IPS-18c (cell line): ENCODE measurements at regions not wholly inside any gene's neighbourhood (a gene's known extent, or its start where the extent isn't known, plus 50 kb on each side); places are given as distances from the start of the nearest gene placed in this dataset.
"Not testable (repeated sequence)": the region's sequence is repeated elsewhere in the genome, so short reads cannot be mapped to it uniquely, and the experiment has no call there.

Experiments
- H3K4me3 ChIP-seq: 2 replicates; pipeline ENCODE4 v1.7.0; 2013; ENCODE audit warnings: low read depth, mild to moderate bottlenecking, low read length, moderate library complexity; ENCODE audit not compliant: insufficient read depth
- H3K9me3 ChIP-seq: one replicate; pipeline ENCODE4 v1.6.1; 2013; ENCODE audit warnings: mild to moderate bottlenecking, low read length, moderate library complexity; ENCODE audit not compliant: control insufficient read depth, insufficient read depth

DNA sequence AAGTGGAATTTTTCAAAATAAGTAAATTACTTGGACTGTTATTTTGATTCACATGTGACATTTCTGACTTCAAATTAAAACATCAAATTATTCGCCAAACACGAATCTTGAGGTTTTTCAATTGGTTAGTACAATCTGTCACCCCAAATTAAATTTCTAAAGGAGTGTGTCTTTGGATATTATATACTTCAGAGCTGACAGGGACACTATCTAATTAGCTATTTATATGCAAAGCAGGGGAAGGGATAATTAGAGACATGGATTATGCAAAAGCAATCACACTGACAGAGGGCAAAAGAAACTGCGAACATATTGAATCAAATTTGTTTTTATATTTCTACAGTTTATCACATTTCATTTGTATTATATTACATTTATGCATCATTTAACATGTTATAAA, 433.0 kb downstream of the KIF2B start:
- no peak overlapping the region for H3K4me3 ChIP-seq
- H3K9me3 ChIP-seq: no peaks in the 10 kb centered on the region

DNA sequence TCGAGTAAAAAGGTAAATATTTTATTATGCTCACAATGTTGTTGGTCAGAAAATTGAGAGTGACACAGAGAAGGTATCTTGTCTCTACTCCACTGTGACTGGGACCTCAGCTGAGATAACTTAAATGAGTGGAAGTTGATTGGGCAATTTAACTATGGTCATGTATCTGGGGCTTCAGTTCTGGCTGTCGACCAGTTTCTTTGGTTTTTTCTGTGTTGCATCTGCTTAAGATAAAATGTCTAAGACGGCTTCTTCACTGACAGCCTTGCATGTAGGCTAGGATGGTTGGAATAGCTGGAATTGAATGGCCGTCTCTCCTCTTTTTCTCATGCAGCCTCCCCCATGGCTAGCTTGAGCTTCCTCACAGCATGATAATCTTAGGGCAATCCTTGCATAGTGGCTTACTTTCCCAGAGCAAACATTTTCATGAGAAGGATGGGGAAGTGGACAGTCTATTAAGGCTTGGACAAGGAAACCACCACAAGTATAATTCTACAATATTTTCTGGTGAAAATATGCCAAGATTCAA, 433.7 kb downstream of the KIF2B start:
- Histone ChIP-seq H3K4me3 (no peak overlapping the region), H3K9me3 (no peaks in the 10 kb centered on the region)

DNA sequence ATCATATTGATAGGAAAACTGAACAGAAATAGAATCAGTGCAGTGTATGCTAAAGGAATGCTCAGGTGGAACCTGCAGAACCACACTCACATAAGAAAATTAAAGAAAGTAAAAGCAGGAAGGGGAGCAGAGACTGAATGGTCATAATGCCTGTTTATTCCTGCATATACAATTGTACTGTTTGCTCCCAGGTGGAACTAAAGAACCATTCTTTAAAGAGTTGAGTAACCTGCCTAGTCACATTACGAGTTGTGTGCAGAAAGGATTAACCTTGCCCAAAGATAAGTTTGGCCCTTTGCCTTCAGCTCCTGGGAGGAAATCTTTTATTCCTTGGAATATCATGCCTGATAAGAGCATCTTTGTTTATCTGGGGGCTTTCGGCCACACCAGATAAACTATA, 434.7 kb downstream of the KIF2B start:
- no peaks in the 10 kb centered on the region for H3K9me3 ChIP-seq

DNA sequence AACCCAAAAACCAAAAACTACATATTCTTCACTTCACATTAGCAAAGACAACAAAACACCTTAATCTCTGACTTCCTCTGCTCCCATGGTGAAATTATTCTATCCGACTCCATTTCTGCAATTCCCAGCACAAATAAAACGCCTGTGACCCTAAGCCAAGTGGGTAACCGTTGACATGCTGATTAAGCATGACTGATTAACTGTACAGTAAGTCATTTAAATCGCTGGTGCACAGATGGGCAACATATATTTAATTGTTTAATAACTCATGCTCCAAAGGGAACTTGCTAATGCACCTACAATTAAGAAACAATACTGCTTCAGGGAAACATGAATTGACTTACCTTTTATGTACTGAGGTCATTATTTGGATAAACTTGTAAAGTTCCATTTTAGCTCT, 436.7 kb downstream of the KIF2B start:
- no peaks in the 10 kb centered on the region for H3K9me3 ChIP-seq
- H3K4me3 ChIP-seq: no peak overlapping the region

More for the DNA sequence above, 434.7 kb downstream of the KIF2B start:
- H3K4me3 ChIP-seq: no peak overlapping the region

DNA sequence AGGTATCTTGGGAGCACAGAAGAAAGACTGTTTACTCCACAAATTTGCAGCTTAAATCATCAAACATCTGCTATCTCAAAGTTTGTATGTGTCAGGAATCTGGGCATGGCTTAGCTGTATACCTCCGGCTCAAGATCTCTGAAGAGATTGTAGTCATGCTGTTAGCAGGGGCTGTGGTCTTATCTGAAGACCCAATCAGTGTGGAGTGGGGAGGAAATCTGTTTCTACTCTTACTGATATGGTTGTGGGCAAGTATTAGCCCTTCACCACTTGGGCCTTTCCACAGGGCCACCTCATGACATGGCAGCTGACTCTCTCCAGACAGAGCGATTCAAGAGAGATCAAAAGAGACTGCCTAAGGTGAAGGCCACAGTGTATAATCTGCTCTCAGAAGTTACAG, 438.7 kb downstream of the KIF2B start:
- Histone ChIP-seq H3K9me3 (peaks cover 4% of the 10 kb centered on the region), H3K4me3 (no peak overlapping the region)

DNA sequence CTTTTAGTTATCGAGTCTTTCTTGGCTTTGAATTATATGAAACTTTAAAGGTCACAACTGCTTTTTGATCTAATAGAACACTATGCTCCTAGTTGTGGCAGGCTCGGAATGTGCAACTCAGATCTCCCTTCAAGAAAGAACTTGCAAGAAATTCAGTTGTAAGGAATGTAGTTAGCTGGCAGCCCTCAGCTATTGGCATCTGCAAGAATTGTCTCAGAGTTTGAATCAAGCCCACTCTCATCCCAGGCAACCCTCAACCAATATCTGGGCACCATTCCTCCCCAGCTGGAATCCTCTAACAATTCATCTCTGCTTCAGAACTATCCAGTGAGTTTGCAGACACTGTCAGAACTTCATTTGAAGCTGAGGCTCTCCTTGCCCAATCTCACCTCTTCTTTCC, 447.2 kb downstream of the KIF2B start:
- no peak overlapping the region for H3K4me3 ChIP-seq
- H3K9me3 ChIP-seq: peaks cover 2% of the 10 kb centered on the region

DNA sequence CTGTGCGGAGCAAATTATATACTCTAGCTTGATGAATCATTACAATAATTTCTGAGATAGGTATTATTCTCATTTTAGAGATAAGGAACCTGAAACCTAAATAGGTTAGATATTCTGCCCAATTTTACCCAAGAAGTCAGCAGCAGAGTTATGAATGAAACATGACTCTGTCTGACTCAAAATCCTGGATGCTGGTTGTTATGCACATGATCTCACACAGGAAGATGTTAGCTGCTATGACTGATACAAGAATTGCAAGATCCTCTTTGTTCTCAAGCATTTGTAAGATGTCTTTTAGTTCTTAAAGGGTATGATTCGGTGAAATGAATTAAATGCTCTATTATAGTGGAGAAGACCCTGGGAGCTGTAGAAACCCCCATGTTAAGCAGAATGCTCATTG, 447.8 kb downstream of the KIF2B start:
- Histone ChIP-seq H3K4me3 (no peak overlapping the region), H3K9me3 (peaks cover 2% of the 10 kb centered on the region)

DNA sequence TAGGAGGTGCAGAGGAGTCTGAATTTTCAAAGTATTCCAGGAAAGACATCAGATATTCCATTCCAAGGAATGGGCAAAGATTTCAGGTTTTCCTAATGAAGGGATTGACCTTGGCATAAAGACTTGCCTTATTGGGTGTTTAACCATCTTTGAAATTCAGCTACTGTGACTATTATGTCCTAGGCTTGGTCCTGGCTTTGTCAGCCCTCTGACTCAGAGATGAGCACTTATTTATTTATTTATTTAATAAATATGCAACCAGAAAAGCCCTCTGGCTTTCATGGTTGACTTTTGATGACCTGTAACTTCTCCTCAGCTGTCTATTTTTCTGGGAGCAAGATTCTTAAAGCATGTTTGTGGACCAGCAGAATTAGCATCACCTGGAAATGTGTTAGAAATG, 455.1 kb downstream of the KIF2B start:
- no peak overlapping the region for H3K4me3 ChIP-seq
- H3K9me3 ChIP-seq: no peaks in the 10 kb centered on the region

DNA sequence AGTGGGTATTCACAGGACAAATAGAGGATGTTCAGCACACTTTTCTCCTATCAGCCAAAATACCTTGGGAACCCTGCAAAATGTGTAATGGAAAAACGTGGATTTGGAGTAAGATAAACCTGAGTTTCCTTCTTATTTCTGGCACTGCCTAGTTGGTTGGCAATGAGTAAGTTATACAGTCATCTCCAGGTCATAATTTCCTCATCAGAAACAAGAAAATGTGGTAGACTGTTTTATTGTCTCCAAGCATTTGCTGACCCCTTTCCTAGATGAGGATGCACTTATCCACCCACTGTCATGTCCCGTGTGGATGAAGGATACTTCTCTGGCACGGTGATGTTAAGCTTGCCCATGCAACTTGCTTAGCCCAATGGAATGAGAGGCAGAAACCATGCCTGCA, 458.0 kb downstream of the KIF2B start:
- no peaks in the 10 kb centered on the region for H3K9me3 ChIP-seq
- no peak overlapping the region for H3K4me3 ChIP-seq

DNA sequence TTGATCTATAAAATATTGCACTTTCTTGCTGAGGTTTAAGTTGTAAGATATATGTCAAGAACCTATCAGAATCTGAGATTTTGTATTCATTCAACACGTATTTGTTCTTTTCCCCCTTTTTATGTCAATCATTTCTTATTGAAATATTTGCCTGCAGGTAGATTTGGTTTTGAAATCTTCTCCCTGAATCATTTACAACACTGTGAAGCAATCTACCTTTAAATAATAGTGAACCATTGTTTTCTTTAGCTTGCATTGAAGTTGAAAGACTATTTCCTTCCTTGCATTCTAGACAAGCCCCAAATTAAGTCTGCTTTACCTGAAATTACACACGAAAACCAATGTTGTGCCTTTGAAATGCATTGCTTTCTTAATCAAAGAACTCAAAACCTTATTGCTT, 460.2 kb downstream of the KIF2B start:
- Histone ChIP-seq H3K4me3 (no peak overlapping the region), H3K9me3 (no peaks in the 10 kb centered on the region)

DNA sequence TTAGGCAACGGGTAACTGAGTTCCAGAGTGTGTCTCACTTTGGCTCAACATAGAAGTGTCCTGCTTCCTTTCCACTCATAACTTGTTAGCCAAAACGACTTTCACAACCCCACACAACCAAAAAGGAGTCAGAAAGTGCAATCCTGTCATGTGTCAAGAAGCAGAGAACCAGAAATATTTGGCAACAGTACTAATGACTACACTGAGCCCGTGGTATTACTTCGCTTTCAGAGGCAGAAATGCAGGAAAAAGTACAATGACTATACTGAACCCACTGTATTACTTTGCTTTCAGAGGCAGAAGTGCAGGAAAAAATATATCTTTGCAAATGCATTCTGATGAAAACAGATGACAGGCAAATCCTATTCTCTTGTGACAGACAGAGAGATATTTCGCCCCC, 484.6 kb downstream of the KIF2B start:
- peaks cover 2% of the 10 kb centered on the region for H3K9me3 ChIP-seq
- no peak overlapping the region for H3K4me3 ChIP-seq

DNA sequence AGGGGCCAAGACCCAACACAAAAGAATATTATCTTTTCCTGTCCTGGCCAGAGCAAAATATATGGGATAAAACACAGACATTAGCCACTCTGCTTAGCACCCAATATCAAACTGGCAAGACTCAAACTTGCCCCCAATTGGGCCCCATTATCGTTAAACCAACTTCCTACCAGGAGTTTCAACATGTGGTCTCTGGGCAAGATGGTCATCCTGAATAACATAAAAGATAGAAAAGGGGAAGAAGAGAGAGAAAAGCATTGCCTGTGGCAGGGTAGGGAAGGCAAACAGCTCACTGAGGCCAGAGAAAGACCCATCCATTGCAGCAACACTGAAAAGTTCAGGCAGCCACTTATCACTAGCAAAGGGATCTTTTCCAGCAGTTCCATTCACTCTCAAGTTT, 502.1 kb downstream of the KIF2B start:
- H3K9me3 ChIP-seq: no peaks in the 10 kb centered on the region
- H3K4me3 ChIP-seq: no peak overlapping the region

DNA sequence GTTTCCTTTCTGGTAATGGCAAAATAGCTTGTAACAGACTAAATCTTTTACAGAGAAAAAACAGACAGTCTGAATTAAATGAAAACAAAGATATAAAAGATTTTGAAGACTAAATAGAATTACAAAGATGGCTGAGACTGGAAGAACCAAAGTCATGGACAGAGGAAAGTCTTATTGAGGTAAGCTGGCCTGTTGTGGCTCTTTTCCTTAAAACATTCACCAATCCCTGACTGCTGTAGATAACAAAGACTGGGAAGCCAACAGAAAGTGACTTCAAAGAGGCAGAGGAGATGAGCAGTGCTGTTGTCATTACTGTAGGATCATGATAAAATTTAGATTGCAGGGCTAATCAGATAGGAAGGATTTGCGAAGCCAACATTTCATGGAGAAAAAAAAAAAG, 517.0 kb downstream of the KIF2B start:
- Histone ChIP-seq H3K4me3 (no peak overlapping the region), H3K9me3 (no peaks in the 10 kb centered on the region)

DNA sequence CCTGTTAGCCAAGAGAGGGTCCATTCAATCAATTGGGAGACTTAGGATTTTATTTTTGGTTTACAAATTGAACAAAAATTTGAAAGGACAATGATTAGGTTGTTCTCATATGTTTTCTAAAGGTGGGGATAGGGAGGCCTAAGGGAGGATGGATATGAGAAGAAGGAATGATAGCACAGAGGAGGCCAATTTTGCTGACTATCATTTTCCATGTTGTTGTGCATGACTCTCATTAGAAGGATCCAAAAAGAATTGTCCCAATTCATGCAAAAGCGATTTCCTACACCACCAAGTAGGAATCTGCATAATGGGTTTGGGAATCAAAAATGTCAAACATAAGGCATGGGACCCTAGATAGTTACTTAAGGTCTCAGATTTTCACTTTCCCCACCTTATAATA, 524.8 kb downstream of the KIF2B start:
- H3K4me3 ChIP-seq: no peak overlapping the region
- H3K9me3 ChIP-seq: no peaks in the 10 kb centered on the region

DNA sequence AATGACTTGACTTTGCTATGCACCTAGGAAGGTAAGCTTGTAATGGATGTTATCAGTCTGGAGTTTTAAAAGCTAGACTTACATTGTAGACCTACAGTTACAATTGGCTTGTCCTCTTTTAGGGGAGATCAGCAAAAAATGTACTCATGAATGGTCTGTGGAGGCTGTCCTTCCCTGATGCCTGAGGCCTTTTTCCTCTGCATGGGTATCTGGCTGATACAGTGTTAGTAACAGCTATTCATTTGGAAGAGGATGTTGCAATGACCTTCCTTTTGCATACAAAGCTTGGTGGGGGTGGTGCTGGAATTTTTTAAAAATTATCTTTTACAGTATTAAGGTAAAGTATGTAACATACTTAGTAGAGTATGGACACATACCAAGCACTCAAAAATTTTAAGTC, 525.5 kb downstream of the KIF2B start:
- no peak overlapping the region for H3K4me3 ChIP-seq
- no peaks in the 10 kb centered on the region for H3K9me3 ChIP-seq

DNA sequence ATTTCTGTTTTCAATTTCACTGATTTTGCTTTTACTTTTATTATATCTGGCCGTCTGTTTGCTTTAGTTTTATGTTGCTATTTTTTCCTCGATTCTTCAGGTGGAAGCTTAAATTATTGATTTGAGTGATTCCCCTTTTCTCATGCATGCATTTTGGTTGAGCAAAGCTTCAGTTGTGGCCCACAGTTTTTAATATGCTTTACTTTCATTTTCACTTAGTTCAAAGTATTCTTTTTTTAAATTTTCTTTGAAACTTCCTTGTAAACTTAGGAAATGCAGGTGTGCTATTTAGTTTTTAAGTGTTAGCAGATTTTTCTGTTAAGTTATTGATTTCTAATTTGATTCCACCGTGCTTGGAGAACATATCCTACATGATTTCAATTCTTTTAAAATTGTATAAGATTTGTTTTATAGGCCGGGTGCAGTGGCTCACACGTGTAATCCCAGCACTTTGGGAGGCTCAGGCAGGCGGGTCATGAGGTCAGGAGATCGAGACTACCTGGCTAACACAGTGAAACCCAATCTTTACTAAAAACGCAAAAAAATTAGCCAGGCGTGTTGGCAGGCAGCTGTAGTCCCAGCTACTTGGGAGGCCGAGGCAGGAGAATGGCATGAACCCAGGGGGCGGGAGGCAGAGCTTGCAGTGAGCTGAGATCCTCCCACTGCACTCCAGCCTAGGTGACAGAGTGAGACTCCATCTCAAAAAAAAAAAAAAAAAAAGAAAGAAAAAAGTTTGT, 531.2 kb downstream of the KIF2B start:
- Histone ChIP-seq H3K4me3 (no peak overlapping the region), H3K9me3 (peaks cover 9% of the 10 kb centered on the region)

DNA sequence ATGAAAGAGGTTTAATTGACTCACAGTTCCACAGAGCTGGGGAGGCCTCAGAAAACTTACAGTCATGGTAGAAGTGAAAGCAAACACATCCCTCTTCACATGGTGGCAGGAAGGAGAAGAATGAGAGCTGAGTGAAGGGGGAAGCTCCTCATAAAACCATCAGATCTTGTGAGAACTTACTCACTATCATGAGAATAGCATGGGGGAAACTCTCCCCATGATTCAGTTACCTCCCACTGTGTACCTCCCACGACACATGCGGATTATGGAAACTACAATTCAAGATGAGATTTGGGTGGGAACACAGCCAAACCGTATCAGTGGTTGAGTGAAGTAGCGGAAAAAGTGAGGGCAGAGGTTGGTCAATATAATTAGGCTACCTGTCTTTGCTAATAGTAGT, 538.3 kb downstream of the KIF2B start:
- H3K4me3 ChIP-seq, H3K9me3 ChIP-seq: not testable (repeated sequence)

DNA sequence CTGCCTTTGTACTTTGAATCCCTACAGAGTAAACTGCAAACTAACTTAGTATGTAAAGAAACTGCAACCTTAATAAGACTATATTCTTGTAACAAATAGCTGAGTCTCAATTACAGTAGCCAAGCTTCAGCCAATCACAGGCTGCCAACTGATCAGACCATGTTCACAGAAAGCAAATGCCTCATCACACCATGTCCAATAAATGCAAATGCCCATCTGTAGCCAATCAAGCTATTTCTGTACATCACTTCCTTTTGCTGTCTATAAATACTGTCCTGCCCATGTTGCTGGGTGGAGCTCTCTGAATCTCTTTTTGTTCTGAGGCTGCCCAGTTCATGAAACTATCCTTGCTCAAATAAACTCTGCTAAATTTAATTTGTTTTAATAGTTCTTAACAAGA, 531.7 kb upstream of the TOM1L1 start:
- no peak overlapping the region for H3K4me3 ChIP-seq
- H3K9me3 ChIP-seq: peaks cover 5% of the 10 kb centered on the region
